ENCODE measurements at regions not wholly inside any gene's neighbourhood (a gene's known extent, or its start where the extent isn't known, plus 50 kb on each side); places are given as distances from the start of the nearest gene placed in this dataset.

DNA sequence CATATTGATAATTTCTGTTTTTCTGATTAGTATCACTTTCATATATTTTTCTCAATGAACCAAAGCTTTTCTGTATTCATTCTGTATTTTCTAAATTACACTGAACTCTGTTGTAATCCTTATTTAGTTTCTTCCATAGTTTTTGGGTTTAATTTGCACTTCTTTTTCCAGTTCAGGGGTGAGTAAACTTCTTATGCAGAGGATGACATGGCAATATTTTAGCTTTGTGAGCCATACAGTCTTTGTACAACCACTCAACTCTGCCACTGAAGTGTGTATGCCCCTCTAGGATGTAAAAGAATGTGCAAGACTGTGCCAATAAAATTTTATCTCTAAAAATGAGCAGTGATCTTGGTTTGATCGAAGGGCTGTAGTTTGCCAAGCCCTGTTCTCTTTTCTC lies 239.0 kb upstream of the CITED2 start (continued):
- no peak for TF ChIP-seq TFAP4 (CRISPR knock-in tag; IDR thresholded peaks at IDR 0.05; ENCODE audit: borderline replicate concordance)
- peak; percentile 77 for TF ChIP-seq ZNF316 (IDR thresholded peaks at IDR 0.05)
- no peak for TF ChIP-seq TAF7 (tag; IDR thresholded peaks at IDR 0.05)

- BruUV-seq (replicated peaks): no TSS peak
- Histone ChIP-seq H3K9ac (ENCODE audit: insufficient read depth in 1 of 2, low read depth in 2 of 2, low read length in 2 of 2) (no peak overlapping the region), H3K4me3 (no peak overlapping the region), H3K79me2 (ENCODE audit: control insufficient read depth, insufficient read depth, low read length) (no peaks in the 10 kb centered on the region), H3K9me1 (ENCODE audit: control insufficient read depth, insufficient read depth, low read length) (no peaks in the 10 kb centered on the region), H3K4me1 (replicated peaks in 1 of 2; ENCODE audit: control insufficient read depth in 2 of 2, insufficient read depth in 2 of 2, low read length in 2 of 2) (peaks cover 0 to 15% of the 10 kb centered on the region in 2 experiments; a peak in 3 of 5 replicates), H3K36me3 (ENCODE audit: control insufficient read depth, insufficient read depth, low read length) (no peaks in the 10 kb centered on the region), H3K4me2 (ENCODE audit: insufficient read depth, low read length) (peak overlapping the region; percentile 13; the same call in 1 of the 2 replicates), H3K27me3 (ENCODE audit: control insufficient read depth in 2 of 2, insufficient read depth in 2 of 2, low read length in 2 of 2) (no peaks in the 10 kb centered on the region), H3K9me3 (replicated peaks; ENCODE audit: control insufficient read depth, insufficient read depth, low read depth, low read length) (no peaks in the 10 kb centered on the region), H2AFZ (ENCODE audit: low read depth, low read length) (peak overlapping the region; percentile 49), H4K20me1 (replicated peaks; ENCODE audit: control insufficient read depth, insufficient read depth, low read length) (no peaks in the 10 kb centered on the region), H3K27ac (ENCODE audit: extremely low read depth, low read depth, low read length) (no peak overlapping the region)
- DNase-seq (ENCODE audit: extremely low read depth in 1 of 4, low spot score in 3 of 4) (no peak), ATAC-seq (no peak), FAIRE-seq (peak; percentile 29)
- in situ Hi-C loops (cut with MboI): no loop called here
- intact Hi-C loops (cut with micrococcal nuclease): loop anchor here (10.0 kb wide), 1 partner anchor 237 kb away; the partner anchor contains the start of gene CITED2
- ChIA-PET POLR2A (interaction anchor here (0.8 to 2.0 kb wide), 6 partner anchors 10 to 239 kb away, joined by 4 to 6 read pairs (median 5); partner anchors contain the start of gene CITED2), CTCF (ENCODE audit: low intra/inter-chr PET ratio) (no interaction called here)
- TF ChIP-seq CEBPB (tag; IDR thresholded peaks at IDR 0.05): 0 out of 2 replicates have a peak, but pooled peaks have one; percentile 24
- no peak for TF ChIP-seq KLF10 (CRISPR knock-in tag; IDR thresholded peaks at IDR 0.05)
Observed at GRCh38 chr6:139612135-139612465, 237.7 kb upstream of the CITED2 start.

Data from K562 (cell line).